Sigmoid colon (tissue), 6 donors: ENCODE measurements at regions not wholly inside any gene's neighbourhood (a gene's known extent, or its start where the extent isn't known, plus 50 kb on each side); places are given as distances from the start of the nearest gene placed in this dataset.
"Not testable (repeated sequence)": the region's sequence is repeated elsewhere in the genome, so short reads cannot be mapped to it uniquely, and the experiment has no call there.

ENCODE experiments used
- DNase-seq: peaks from one replicate; pipeline ENCODE4 v3.0.0-alpha.2; 2019
- H3K27ac ChIP-seq, 4 donors: fragments of 200-600 bp; sonication (generic); one replicate each; pipeline ENCODE4 v1.5.1; 2016 to 2019; ENCODE audit warnings: mild to moderate bottlenecking in 1 of 4
- H3K27me3 ChIP-seq, 3 donors: fragments of 200-600 bp; sonication (generic); one replicate each; pipeline ENCODE4 v1.5.1; 2019; ENCODE audit warnings: mild to moderate bottlenecking in 1 of 3
- H3K36me3 ChIP-seq, 4 donors: fragments of 200-600 bp; sonication (generic); one replicate each; pipeline ENCODE4 v1.5.1; 2016 to 2019
- H3K4me1 ChIP-seq, 4 donors: fragments of 200-600 bp; sonication (generic); one replicate each; pipeline ENCODE4 v1.5.1; 2017 to 2019
- H3K4me3 ChIP-seq, 4 donors: fragments of 200-600 bp; sonication (generic); one replicate each; pipeline ENCODE4 v1.5.1; 2017 to 2019; ENCODE audit warnings: mild to moderate bottlenecking in 2 of 4, moderate library complexity in 1 of 4
- H3K9me3 ChIP-seq, 4 donors: fragments of 200-600 bp in 3 of 4; sonication (generic) in 3 of 4; one replicate each; pipeline versions ENCODE4 v1.5.1 to v1.6.1; 2013 to 2019
- EP300 ChIP-seq, 4 donors: sonication (generic); formaldehyde crosslinking; IDR thresholded peaks; one replicate each; pipeline ENCODE4 v1.6.1; 2017; ENCODE audit warnings: antibody characterized with exemption in 4 of 4
- POLR2A ChIP-seq, 2 donors: fragments of 450-650 bp; IDR thresholded peaks; one replicate each; pipeline ENCODE4 v1.6.1; 2016; ENCODE audit warnings: antibody characterized with exemption in 2 of 2, mild to moderate bottlenecking in 2 of 2, moderate library complexity in 2 of 2
- POLR2AphosphoS5 ChIP-seq, 4 donors: sonication (generic); formaldehyde crosslinking; IDR thresholded peaks; one replicate each; pipeline ENCODE4 v1.6.1; 2017; ENCODE audit warnings: antibody characterized with exemption in 4 of 4
- WGBS, 2 donors: extraction: QIAGEN DNeasy Blood & Tissue Kit; methylation state at CpG; one replicate each; pipeline ENCODE4 v1.1.7; 2013; 5-methylcytosine and 5-hydroxymethylcytosine counted together
- intact Hi-C: fragments of 100-400 bp; cut with DNase I; formaldehyde crosslinking; loops from one replicate; pipeline ENCODE4 v1.15.1; 2023
- TF ChIP-seq, protein P1 (sequence below), 4 experiments: fragments of 450-650 bp in 3 of 4; fragments of 200-600 bp in 1 of 4; IDR thresholded peaks; one replicate each; pipeline ENCODE4 v1.5.1; 2016 to 2019; ENCODE audit warnings: antibody characterized with exemption in 4 of 4, mild to moderate bottlenecking in 3 of 4, moderate library complexity in 2 of 4
- donor health status: healthy with polysubstance abuse.
- donor health status: healthy.

DNA sequence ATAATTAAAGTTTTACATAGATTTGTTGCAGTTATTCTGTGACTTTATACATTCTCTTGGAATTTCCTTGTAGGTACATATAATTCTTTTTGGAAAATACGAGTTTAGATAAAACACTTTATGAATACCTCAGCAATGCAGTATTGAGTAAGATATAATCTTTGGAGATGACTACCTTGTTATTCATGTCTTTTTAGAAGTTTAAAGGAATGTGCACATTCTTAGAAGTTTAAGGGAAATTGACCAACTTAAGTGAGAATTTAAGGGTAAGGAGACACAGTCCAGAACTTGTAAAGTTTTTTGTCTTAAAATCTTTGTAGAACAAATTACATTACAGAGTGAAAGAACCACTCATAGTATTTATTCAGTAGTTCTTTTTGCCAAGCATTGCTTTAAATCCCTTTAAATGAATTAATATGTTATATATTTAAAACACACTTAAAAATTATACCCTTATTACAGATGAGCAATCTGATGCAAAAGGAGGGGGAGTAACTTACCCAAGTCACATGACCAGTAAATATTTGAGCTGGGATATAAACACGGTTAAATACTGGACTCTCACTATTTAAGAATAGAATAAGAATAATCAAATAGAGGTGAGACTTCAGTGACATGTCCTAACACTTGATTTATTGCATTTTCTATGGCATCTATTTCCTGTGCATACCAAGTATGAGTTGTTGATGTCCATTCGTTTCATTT is 139.5 kb upstream of the FERD3L start:
- no peaks in the 10 kb centered on the region for H3K27me3 ChIP-seq
- WGBS, 2 donors = 38 to 55% methylated on average over 3 of the region's 3 CpGs
- intact Hi-C loops = no loop called here

DNA sequence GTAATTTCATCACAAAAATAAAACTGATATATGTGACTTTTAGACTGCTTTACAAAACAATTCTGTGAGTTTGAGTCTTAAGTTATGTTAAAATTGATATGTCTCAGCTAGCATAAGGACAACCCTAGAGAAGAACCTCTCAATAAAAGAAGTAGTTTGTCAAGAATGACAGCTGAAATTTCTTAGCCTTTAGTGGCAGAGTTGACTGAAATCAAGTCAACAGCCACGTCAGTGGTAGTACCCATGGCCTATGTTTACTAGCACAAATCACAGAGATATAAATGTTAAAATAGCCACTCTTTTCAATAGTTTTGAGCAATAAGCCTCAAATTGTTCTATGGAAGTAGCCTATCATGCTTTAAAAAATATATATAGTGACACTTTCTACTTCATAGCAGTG is 138.9 kb upstream of the FERD3L start:
- Histone ChIP-seq H3K36me3 (no peaks in the 10 kb centered on the region), H3K4me3 (no peak overlapping the region), H3K4me1 (no peaks in the 10 kb centered on the region), H3K27me3 (no peaks in the 10 kb centered on the region), H3K9me3 (peaks cover 0 to 4% (median 0%) of the 10 kb centered on the region in 4 donors), H3K27ac (no peak overlapping the region)
- no peak for TF ChIP-seq POLR2A (IDR thresholded peaks at IDR 0.05)
- TF ChIP-seq EP300 (IDR thresholded peaks at IDR 0.05) = no peak
- TF ChIP-seq, protein P1, sequence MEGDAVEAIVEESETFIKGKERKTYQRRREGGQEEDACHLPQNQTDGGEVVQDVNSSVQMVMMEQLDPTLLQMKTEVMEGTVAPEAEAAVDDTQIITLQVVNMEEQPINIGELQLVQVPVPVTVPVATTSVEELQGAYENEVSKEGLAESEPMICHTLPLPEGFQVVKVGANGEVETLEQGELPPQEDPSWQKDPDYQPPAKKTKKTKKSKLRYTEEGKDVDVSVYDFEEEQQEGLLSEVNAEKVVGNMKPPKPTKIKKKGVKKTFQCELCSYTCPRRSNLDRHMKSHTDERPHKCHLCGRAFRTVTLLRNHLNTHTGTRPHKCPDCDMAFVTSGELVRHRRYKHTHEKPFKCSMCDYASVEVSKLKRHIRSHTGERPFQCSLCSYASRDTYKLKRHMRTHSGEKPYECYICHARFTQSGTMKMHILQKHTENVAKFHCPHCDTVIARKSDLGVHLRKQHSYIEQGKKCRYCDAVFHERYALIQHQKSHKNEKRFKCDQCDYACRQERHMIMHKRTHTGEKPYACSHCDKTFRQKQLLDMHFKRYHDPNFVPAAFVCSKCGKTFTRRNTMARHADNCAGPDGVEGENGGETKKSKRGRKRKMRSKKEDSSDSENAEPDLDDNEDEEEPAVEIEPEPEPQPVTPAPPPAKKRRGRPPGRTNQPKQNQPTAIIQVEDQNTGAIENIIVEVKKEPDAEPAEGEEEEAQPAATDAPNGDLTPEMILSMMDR (IDR thresholded peaks at IDR 0.05) = no peak
- no peak for TF ChIP-seq POLR2AphosphoS5 (IDR thresholded peaks at IDR 0.05)
- WGBS, 2 donors = 44 to 68% methylated on average over 1 of the region's 1 CpG
- no peak for DNase-seq
- intact Hi-C loops = no loop called here

More for the DNA sequence above, 139.5 kb upstream of the FERD3L start:
- Histone ChIP-seq H3K4me3 (no peak overlapping the region), H3K4me1 (no peaks in the 10 kb centered on the region), H3K36me3 (no peaks in the 10 kb centered on the region), H3K27ac (no peak overlapping the region), H3K9me3 (no peaks in the 10 kb centered on the region)
- TF ChIP-seq, protein P1 (IDR thresholded peaks at IDR 0.05) = no peak
- TF ChIP-seq EP300 (IDR thresholded peaks at IDR 0.05) (no peak), POLR2AphosphoS5 (IDR thresholded peaks at IDR 0.05) (no peak), POLR2A (IDR thresholded peaks at IDR 0.05) (no peak)
- DNase-seq = no peak

DNA sequence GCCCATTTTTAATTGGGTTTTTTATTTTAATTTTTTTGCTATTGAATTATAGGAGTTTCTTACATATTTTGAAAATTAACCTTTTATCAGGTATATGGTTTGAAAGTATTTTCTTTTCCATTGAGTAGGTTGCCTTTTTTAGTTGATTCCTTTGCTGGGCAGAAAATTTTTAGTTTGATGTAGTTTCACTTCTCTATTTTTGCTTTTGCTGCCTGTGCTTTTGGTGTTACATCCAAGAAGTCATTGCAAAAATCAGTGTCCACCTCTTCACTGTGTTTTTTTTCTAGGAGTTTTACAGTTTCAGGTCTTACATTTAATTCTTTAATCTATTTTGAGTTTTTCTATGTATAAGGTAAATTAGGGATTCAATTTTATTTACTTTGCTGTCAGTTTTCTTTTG is 129.8 kb upstream of the FERD3L start:
- intact Hi-C loops = no loop called here
- H3K4me1 ChIP-seq = no peaks in the 10 kb centered on the region
- DNase-seq = no peak
- no peak overlapping the region for H3K4me3 ChIP-seq
- peaks cover 0 to 4% (median under 1%) of the 10 kb centered on the region in 4 donors for H3K9me3 ChIP-seq
- no peak overlapping the region for H3K27ac ChIP-seq
- no peaks in the 10 kb centered on the region for H3K36me3 ChIP-seq
- H3K27me3 ChIP-seq = no peaks in the 10 kb centered on the region
- TF ChIP-seq, protein P1 (IDR thresholded peaks at IDR 0.05) = no peak
- TF ChIP-seq POLR2AphosphoS5 (IDR thresholded peaks at IDR 0.05) = no peak
- TF ChIP-seq POLR2A (IDR thresholded peaks at IDR 0.05) = no peak
- no peak for TF ChIP-seq EP300 (IDR thresholded peaks at IDR 0.05)

DNA sequence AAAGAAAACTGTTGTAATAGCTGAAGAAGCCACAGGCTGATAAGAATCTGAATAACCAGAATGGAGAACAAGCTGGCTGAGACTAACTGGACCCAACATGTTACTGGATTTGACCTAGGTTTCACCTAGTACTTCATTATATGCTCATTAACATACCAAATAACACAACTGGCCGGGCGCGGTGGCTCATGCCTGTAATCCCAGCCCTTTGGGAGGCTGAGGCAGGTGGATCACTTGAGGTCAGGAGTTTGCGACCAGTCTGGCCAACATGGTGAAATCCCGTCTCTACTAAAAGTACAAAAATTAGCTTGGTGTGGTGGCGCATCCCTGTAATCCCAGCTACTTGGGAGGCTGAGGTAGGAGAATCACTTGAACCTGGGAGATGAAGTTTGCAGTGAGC is 127.1 kb upstream of the FERD3L start:
- H3K27ac ChIP-seq, H3K4me3 ChIP-seq, H3K9me3 ChIP-seq, H3K36me3 ChIP-seq, H3K4me1 ChIP-seq, DNase-seq, H3K27me3 ChIP-seq, intact Hi-C loops: not testable (repeated sequence)
- WGBS, 2 donors = 89 to 94% methylated on average over 6 of the region's 6 CpGs

DNA sequence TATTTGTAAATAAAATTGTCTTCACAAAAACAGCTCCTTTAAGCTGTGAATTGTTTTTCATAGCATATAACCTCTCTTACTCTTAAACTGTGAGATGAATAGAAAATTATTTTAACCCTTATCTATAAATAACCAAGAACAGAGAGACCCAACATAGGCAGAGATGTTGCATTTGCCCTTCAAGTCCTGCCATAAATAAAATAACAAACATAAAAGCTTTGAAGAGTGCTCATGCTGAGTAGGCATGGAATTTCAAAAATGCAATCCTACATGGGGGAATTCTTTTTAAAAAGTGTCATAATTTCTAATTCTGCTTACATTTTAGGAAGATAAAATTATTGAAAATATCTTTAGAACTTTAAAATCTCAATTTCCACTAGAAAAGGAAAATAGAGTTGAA is 124.1 kb upstream of the FERD3L start:
- Histone ChIP-seq H3K4me1 (no peaks in the 10 kb centered on the region), H3K4me3 (no peak overlapping the region), H3K27me3 (no peaks in the 10 kb centered on the region), H3K9me3 (no peaks in the 10 kb centered on the region), H3K36me3 (no peaks in the 10 kb centered on the region), H3K27ac (no peak overlapping the region)
- TF ChIP-seq POLR2A (IDR thresholded peaks at IDR 0.05) = no peak
- TF ChIP-seq, protein P1 (IDR thresholded peaks at IDR 0.05) = no peak
- DNase-seq = no peak
- intact Hi-C loops = no loop called here
